Colon (tissue), 2 donors: ENCODE measurements at regions not wholly inside any gene's neighbourhood (a gene's known extent, or its start where the extent isn't known, plus 50 kb on each side); places are given as distances from the start of the nearest gene placed in this dataset.

Experiments used
- FAIRE-seq: peaks from 2 replicates; lab custom pipeline; 2012; peaks lifted over from hg19 to GRCh38; lab: Jason Lieb, UNC
- donor health status: control.
- donor health status: control.

GRCh38 chr2:14189929-14190328, 442.6 kb upstream of the LRATD1 start:
- FAIRE-seq = no peak

DNA sequence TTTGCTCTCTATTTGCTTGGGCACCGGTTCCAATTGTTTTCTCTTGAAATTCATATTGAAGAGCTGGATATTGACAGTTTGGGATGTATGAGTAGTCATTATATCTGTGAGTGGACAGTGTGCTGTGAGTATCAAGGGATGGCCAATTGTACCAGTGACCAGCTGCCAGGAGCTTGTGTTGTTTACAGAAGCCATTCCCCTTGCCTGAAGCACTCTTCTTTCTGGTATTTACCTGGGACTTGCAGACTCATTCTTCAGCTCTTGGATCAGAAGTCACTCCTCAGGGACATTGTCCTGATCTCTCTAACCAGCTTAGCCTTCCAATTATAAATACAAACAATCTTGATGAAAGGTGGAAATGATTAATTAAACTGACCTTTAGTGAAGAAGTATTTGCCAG, 438.3 kb upstream of the LRATD1 start:
- FAIRE-seq = no peak

- no peak for FAIRE-seq
Observed at GRCh38 chr2:14197293-14197692, 435.2 kb upstream of the LRATD1 start.

DNA sequence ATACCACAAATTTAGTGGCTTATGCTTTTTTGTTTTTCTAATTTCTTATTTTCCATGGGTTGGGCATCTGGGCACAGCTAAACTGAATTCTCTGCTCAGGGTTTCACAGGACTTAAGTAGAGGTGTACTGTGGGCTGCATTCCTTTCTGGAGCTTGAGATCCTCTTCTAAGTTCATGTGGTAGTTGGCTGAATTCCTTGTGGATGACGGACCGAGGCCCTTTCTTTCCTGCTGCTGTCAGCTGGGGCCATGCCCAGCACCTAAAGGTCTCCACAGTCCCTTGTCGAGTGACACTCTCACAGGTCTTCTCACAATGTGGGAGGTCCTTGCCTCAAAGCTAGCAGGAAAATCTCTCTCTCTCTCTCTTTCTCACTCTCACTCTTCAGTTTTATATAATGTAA, 433.5 kb upstream of the LRATD1 start:
- FAIRE-seq = no peak

- no peak for FAIRE-seq
Observed at GRCh38 chr2:14219306-14219705, 413.2 kb upstream of the LRATD1 start.

- no peak for FAIRE-seq
Observed at GRCh38 chr2:14220101-14220500, 412.4 kb upstream of the LRATD1 start.

GRCh38 chr2:14221466-14221865, 411.1 kb upstream of the LRATD1 start:
- FAIRE-seq = no peak

DNA sequence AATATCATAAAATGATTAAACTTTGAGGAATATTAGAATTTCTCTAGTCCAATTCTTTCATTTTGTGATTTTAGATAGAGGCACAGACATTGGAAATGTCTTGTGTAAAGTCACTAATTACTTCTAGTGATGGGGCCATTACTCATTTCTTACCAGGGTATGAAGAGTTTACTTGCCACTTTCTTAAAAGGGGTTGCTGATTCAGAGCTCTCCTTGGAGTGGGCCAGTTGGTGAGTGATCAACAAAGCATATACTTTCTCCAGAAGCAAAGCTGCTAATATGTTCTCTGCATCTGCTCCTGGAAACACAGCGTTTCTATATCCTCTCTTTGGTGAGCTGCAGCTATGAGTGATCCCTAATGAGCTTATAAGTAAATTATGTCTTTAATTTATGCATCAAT, 408.9 kb upstream of the LRATD1 start:
- no peak for FAIRE-seq

DNA sequence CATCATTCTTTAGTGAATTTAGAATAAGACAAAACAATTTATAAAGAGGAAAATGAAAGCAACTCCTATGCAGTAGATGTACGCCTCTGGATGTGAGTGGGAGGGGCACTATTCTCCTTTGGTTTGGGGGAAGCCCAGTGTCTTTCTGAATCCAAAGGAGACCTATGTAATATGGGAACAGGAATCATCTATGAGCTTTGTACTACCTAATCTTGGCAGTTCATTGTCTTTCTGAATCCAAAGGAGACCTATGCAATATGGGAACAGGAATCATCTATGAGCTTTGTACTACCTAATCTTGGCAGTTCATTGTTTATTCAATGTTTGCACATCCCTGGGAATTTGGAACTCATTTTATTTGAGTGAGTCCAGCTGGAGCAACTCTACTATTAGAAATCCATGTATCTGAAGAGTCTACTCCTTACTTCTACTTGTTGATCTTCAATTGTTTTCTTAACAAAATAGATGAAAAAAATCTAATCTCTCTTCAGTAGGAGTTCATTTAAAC, 401.1 kb upstream of the LRATD1 start:
- no peak for FAIRE-seq

DNA sequence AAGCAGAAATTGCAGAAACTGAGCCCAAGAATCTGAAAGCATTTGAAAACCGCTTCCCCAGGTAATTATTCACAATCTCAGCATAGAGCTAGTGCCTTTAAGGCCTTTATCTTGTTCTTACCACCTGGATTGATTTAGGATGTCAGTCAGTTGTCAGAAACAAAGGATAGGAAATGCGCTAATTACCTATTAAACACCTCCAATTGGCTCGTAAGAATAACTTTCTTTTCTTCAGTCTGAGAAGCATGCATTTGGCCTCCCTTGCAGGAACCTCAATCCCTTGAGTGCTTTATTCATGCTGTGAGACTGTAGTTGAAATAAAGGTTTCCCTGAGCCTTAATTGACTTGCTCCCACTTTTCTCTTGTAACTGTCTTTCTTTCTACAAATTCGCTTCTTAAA, 400.3 kb upstream of the LRATD1 start:
- FAIRE-seq = no peak

DNA sequence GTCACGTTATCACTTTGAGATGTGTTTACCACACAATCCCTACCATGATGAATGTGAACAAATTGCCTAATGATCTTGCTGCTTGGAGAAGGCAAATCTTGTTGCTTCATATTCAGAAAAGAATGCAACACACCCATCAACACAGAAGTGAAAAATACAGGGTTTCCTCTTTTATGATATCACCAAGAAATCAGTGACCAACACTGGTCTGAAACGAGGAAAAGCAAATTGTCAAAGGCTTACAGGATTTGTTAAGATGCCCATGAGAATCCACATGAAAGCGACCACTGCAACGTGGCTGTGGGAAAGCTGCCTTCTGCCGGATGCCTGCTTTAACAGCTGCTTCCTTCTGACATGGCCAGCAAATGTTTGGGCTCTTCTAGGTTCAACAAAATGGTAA, 397.6 kb upstream of the LRATD1 start:
- no peak for FAIRE-seq

DNA sequence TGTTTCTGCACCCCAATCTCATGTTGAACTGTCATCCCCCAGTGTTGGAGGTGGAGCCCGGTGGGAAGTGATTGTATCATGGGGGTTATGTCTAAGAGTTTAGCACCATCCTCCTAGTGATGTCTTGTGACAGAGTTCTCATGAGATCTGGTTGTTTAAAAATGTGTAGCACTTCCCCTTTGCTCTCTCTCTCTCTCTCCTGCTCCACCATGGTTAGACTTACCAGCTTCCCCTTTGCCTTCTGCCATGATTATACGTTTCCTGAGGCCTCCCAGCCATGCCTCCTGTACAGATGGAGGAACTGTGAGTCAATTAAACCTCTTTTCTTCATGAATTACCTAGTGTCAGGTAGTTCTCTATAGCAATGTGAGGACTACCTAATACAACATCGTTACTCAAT, 396.9 kb upstream of the LRATD1 start:
- FAIRE-seq = no peak

- FAIRE-seq = no peak
Observed at GRCh38 chr2:14237902-14238301, 394.6 kb upstream of the LRATD1 start.

- no peak for FAIRE-seq
Observed at GRCh38 chr2:14239605-14240004, 392.9 kb upstream of the LRATD1 start.

- no peak for FAIRE-seq
Observed at GRCh38 chr2:14240868-14241267, 391.6 kb upstream of the LRATD1 start.

GRCh38 chr2:14245901-14246300, 386.6 kb upstream of the LRATD1 start:
- FAIRE-seq = no peak

- FAIRE-seq = no peak
Observed at GRCh38 chr2:14255135-14255820, 377.2 kb upstream of the LRATD1 start.

- FAIRE-seq = no peak
Observed at GRCh38 chr2:14256890-14257289, 375.6 kb upstream of the LRATD1 start.

DNA sequence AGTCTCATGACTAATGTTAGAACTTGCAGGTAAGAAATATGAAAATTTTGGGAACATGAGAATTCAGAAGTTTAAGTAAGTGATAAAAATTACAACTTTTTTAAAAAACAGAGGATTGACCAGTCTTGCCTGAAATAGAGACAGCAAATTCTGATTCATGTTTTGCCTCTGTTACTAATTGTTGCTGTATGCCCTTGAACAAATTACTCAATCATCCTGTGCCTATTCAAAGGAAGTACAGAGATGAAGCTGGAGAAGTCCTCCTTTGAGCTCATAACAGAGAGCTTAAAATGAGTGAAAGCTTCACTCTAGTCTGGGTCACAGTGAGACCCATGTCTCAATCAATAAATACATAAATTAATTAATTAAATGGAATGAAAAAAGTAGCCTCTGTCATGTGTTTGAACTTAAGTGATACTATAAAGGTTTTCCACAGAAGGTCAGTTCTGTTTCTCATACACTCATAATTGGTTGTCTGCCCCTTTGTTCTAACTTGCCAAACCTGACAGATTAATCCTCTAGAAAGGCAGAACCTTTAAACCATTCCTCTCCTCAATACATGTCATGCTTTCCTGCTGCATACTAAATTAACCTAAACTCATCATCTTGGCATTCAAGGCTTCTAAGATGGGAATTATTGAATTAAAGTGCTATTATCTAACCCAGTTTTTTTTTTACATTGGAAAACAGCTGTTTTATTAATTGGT, 374.6 kb upstream of the LRATD1 start:
- FAIRE-seq = no peak

DNA sequence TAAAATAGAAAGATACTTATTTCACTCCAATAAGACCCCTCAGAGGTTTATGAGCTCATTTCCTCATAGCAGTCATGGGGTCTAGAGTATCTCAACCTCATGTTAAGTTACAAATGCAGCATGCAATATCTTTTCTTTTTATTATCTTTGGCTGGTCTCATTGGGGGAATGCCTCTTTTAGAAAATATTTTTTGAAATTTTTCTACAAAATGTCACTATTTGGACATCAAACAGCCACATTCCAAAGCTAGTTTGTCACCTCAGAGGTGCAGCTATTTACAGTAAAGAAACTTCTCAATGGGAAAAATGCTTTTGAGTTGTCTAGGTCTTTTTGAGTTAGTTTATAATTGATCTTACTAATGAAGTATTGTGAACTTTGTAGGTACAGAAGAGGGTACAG, 370.7 kb upstream of the LRATD1 start:
- FAIRE-seq = no peak

GRCh38 chr2:14263053-14263452, 369.5 kb upstream of the LRATD1 start:
- FAIRE-seq = no peak

- no peak for FAIRE-seq
Observed at GRCh38 chr2:14270036-14270582, 362.4 kb upstream of the LRATD1 start.

DNA sequence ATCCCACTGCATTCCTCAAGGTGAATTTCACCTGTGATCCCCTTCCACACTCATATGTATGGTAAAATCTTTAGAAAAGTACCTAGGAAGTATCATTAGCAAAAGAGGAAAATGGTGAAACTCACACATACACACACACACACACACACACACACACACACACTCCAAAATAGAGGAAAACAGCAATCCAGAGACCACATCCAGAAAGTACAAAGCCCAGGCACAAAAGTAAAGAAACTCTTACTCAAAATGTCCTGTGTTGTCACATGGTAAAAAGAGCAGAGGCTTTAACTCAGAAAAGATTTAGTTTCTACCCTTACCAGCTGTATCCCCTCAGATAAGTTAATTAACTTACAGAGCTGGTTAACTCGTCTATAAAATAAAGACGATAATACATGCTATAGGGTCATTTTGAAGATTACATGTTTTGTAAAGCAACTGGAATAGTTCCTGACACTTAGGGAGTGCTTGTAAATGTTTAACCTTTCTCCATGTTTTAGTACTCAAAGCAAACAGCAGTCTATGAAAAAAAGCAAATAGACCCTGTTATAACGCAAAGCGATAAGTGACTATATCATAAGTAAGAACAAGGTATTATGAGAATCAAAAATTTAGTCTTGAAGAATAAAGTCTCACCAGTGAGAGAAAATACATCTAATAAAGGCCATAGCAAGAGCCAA, 360.0 kb upstream of the LRATD1 start:
- no peak for FAIRE-seq
